Heart left ventricle (tissue), 16 donors: ENCODE measurements at regions not wholly inside any gene's neighbourhood (a gene's known extent, or its start where the extent isn't known, plus 50 kb on each side); places are given as distances from the start of the nearest gene placed in this dataset.

ENCODE experiments used
- ATAC-seq, 4 donors: fragments of 200-7000 bp; cut with Tn5 transposase; one replicate each; pipeline ENCODE4 v1.9.1; 2020 to 2022; ENCODE audit warnings: moderate library complexity in 4 of 4, mild to moderate bottlenecking in 3 of 4, moderate number of reproducible peaks in 1 of 4
- DNase-seq, 5 donors: peaks; one replicate each; pipeline ENCODE4 v3.0.0-alpha.2; 2020
- H3K27ac ChIP-seq, 12 donors: fragments of 200-600 bp; sonication (generic) in 4 of 12; one replicate each; pipeline versions ENCODE4 v1.5.0 to v1.8.0; 2016 to 2022; ENCODE audit warnings: mild to moderate bottlenecking in 2 of 12
- H3K27me3 ChIP-seq, 9 donors: fragments of 200-600 bp; sonication (generic) in 2 of 9; one replicate each; pipeline versions ENCODE4 v1.5.1 to v1.8.0; 2016 to 2022; ENCODE audit warnings: mild to moderate bottlenecking in 3 of 9
- H3K36me3 ChIP-seq, 9 donors: fragments of 200-600 bp; sonication (generic) in 2 of 9; one replicate each; pipeline versions ENCODE4 v1.5.0 to v1.8.0; 2018 to 2022; ENCODE audit warnings: mild to moderate bottlenecking in 2 of 9
- H3K4me1 ChIP-seq, 12 donors: fragments of 200-600 bp; sonication (generic) in 4 of 12; one replicate each; pipeline versions ENCODE4 v1.5.0 to v1.8.0; 2016 to 2022; ENCODE audit warnings: mild to moderate bottlenecking in 3 of 12
- H3K4me3 ChIP-seq, 12 donors: fragments of 200-600 bp; sonication (generic) in 4 of 12; one replicate each; pipeline versions ENCODE4 v1.5.0 to v1.8.0; 2017 to 2022; ENCODE audit warnings: mild to moderate bottlenecking in 9 of 12, moderate library complexity in 4 of 12
- H3K9me3 ChIP-seq, 12 donors: fragments of 200-600 bp; sonication (generic) in 4 of 12; one replicate each; pipeline versions ENCODE4 v1.5.0 to v1.8.0; 2016 to 2022; ENCODE audit warnings: mild to moderate bottlenecking in 1 of 12
- POLR2A ChIP-seq, 2 donors: fragments of 450-650 bp; IDR thresholded peaks; one replicate each; pipeline ENCODE4 v1.6.1; 2017; ENCODE audit warnings: antibody characterized with exemption in 2 of 2, mild to moderate bottlenecking in 2 of 2, moderate library complexity in 2 of 2
- WGBS, 4 donors: extraction: QIAGEN DNeasy Blood & Tissue Kit in 2 of 4; methylation state at CpG; one replicate each; pipeline versions ENCODE4 v1.1.5 to v1.1.7; 2013 to 2018; 5-methylcytosine and 5-hydroxymethylcytosine counted together
- intact Hi-C, 10 donors: fragments of 100-400 bp; cut with DNase I; formaldehyde crosslinking; loops; one replicate each; pipeline versions ENCODE4 v1.11.1 to v1.14.2; 2022
- TF ChIP-seq, protein P1 (sequence below), 12 donors: fragments of 200-600 bp; sonication (generic) in 4 of 12; IDR thresholded peaks; one replicate each; pipeline versions ENCODE4 v1.5.0 to v1.8.0; 2018 to 2022; ENCODE audit warnings: antibody characterized with exemption in 12 of 12, mild to moderate bottlenecking in 5 of 12
- donor health status: ischemic (EF 13 %, LVEDD 7.1; RV severe dilation, severe dysfunction).
- donor health status: healthy with polysubstance abuse.
- donor health status: DM: no; HTN: yes; CAD: no.
- donor health status: DM: no; HTN: no; CAD: no.
- donor health status: ischemic (EF 25% LVEDD 6.9; RV normal size, moderate dysfunction).
- donor health status: ischemic (EF 25% LVEDD 5.7; RV mildly dilated, moderate dysfunction).
- donor health status: healthy.
- donor health status: DM: yes; HTN: yes; CAD: no.
- donor health status: ischemic (EF 35%, LVEDD 5.7; RV mildly dilated, moderate dysfunction).
- donor health status: nonischemic (EF 11% LVEDD 7.7; RV severe dilation, severe dysfunction).
- donor health status: DM: yes; HTN: yes; CAD: no.
- donor health status: PGD.
- donor health status: ischemic (EF 29% LVEDD 5.4; RV normal size, mild dysfunction).
- donor health status: nonischemic (EF 23%, LVEDD 6.1; RV moderate dilation, normal function).

GRCh38 chr6:40293460-40294185 lies 293.5 kb downstream of the LRFN2 start:
- no peak overlapping the region for H3K4me3 ChIP-seq
- H3K27ac ChIP-seq = no peak overlapping the region
- WGBS, 4 donors = 38 to 44% (median 41%) methylated on average over 10 of the region's 10 CpGs
- no peaks in the 10 kb centered on the region for H3K4me1 ChIP-seq
- intact Hi-C loops = no loop called here
- TF ChIP-seq POLR2A (IDR thresholded peaks at IDR 0.05) = no peak
- TF ChIP-seq, protein P1, sequence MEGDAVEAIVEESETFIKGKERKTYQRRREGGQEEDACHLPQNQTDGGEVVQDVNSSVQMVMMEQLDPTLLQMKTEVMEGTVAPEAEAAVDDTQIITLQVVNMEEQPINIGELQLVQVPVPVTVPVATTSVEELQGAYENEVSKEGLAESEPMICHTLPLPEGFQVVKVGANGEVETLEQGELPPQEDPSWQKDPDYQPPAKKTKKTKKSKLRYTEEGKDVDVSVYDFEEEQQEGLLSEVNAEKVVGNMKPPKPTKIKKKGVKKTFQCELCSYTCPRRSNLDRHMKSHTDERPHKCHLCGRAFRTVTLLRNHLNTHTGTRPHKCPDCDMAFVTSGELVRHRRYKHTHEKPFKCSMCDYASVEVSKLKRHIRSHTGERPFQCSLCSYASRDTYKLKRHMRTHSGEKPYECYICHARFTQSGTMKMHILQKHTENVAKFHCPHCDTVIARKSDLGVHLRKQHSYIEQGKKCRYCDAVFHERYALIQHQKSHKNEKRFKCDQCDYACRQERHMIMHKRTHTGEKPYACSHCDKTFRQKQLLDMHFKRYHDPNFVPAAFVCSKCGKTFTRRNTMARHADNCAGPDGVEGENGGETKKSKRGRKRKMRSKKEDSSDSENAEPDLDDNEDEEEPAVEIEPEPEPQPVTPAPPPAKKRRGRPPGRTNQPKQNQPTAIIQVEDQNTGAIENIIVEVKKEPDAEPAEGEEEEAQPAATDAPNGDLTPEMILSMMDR (IDR thresholded peaks at IDR 0.05) = no peak
- no peaks in the 10 kb centered on the region for H3K36me3 ChIP-seq
- peaks cover 0 to 34% (median 9%) of the 10 kb centered on the region in 9 donors for H3K27me3 ChIP-seq
- no peak for ATAC-seq
- peaks cover 0 to 11% (median 2%) of the 10 kb centered on the region in 12 donors for H3K9me3 ChIP-seq
- no peak for DNase-seq

DNA sequence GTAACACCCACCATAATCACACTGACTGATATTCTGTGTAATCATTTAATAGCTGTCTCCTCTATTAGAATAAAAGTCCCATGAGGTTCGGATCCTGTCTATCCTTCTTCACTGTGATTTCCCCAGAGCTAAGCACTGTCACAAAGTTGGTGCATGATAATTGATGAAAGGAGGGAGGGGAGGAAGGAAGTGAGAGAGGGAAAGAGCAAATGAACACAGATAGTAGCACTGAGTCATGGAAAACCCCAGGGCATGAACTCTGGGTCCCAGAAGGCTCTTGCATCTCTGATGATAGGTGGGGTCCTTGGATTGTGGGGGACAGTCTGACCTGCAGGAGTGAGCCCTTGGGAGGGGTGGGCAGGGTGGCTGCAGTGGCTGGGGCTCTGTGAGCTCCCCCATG lies 294.1 kb downstream of the LRFN2 start:
- Histone ChIP-seq H3K36me3 (no peaks in the 10 kb centered on the region), H3K4me3 (no peak overlapping the region), H3K9me3 (peaks cover 0 to 6% (median under 1%) of the 10 kb centered on the region in 12 donors), H3K27ac (no peak overlapping the region), H3K4me1 (no peaks in the 10 kb centered on the region), H3K27me3 (peaks cover 0 to 32% (median 9%) of the 10 kb centered on the region in 9 donors)
- 43 to 56% (median 48%) methylated on average over 1 of the region's 1 CpG for WGBS, 4 donors
- DNase-seq = no peak
- intact Hi-C loops = no loop called here
- no peak for ATAC-seq
- no peak for TF ChIP-seq POLR2A (IDR thresholded peaks at IDR 0.05)
- TF ChIP-seq, protein P1 (IDR thresholded peaks at IDR 0.05) = no peak

DNA sequence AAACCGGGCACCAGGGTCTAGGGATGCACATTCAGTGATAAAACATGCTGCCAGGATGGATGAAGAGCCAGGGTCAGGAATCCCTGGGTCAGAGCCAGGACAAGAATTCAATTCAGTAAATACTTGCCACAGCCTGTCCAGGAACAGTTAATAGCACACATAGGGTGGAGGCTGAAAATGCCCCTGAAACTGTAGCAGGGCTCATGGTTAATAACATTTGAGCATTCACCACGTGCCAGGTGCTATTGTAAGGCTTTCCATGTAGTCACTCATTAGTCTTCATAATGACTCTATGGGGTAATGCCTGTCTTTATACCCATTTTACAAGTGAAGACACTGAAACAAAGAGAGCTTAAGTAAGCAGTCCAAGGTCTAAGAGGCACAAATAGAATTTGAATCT lies 296.3 kb downstream of the LRFN2 start:
- H3K36me3 ChIP-seq = no peaks in the 10 kb centered on the region
- DNase-seq (no peak), ATAC-seq (no peak)
- H3K9me3 ChIP-seq = no peaks in the 10 kb centered on the region
- WGBS, 4 donors = 29 to 42% (median 34%) methylated on average over 2 of the region's 2 CpGs
- H3K4me1 ChIP-seq = no peaks in the 10 kb centered on the region
- H3K4me3 ChIP-seq = no peak overlapping the region
- intact Hi-C loops = no loop called here
- peaks cover 0 to 49% (median 9%) of the 10 kb centered on the region in 9 donors for H3K27me3 ChIP-seq
- no peak overlapping the region for H3K27ac ChIP-seq
- TF ChIP-seq, protein P1 (IDR thresholded peaks at IDR 0.05) = no peak

- TF ChIP-seq, protein P1 (IDR thresholded peaks at IDR 0.05) = no peak
- TF ChIP-seq POLR2A (IDR thresholded peaks at IDR 0.05) = no peak
- Histone ChIP-seq H3K4me3 (no peak overlapping the region), H3K36me3 (no peaks in the 10 kb centered on the region), H3K4me1 (no peaks in the 10 kb centered on the region), H3K9me3 (no peaks in the 10 kb centered on the region), H3K27ac (no peak overlapping the region), H3K27me3 (peaks cover 0 to 62% (median 9%) of the 10 kb centered on the region in 9 donors)
- 84 to 95% (median 86%) methylated on average over 2 of the region's 2 CpGs for WGBS, 4 donors
- DNase-seq (no peak), ATAC-seq (no peak)
- intact Hi-C loops = no loop called here
These were observed 298.2 kb downstream of the LRFN2 start for GRCh38 chr6:40288919-40289318.
